ENCODE measurements at regions not wholly inside any gene's neighbourhood (a gene's known extent, or its start where the extent isn't known, plus 50 kb on each side); places are given as distances from the start of the nearest gene placed in this dataset.

GRCh38 chr2:58607448-58607847 is 366.3 kb upstream of the FANCL start:
- no peak for DNase-seq (ENCODE audit: low read depth, low spot score)
- H3K9me3 ChIP-seq (replicated peaks; ENCODE audit: control insufficient read depth, insufficient read depth, low read length), result no peaks in the 10 kb centered on the region
- 0% methylated on average over 2 of the region's 2 CpGs for WGBS (ENCODE audit: insufficient coverage, insufficient replicate concordance, low lambda C conversion rate, missing lambda C conversion rate)
- no peak overlapping the region for H3K4me2 ChIP-seq (ENCODE audit: control insufficient read depth, insufficient read depth)
- no TSS peak for BruUV-seq (replicated peaks)
- in situ Hi-C loops (cut with MboI), result no loop called here
- H3K36me3 ChIP-seq (ENCODE audit: control insufficient read depth in 2 of 2, insufficient read depth in 2 of 2, low read length in 1 of 2), result no peaks in the 10 kb centered on the region
- no peaks in the 10 kb centered on the region for H3K27me3 ChIP-seq (replicated peaks in 1 of 2; ENCODE audit: control insufficient read depth in 2 of 2, insufficient read depth in 2 of 2, low read length in 1 of 2)
- H3K4me1 ChIP-seq (ENCODE audit: control insufficient read depth, insufficient read depth, low read length), result no peaks in the 10 kb centered on the region
- ChIA-PET RAD21 (ENCODE audit: unreplicated experiment) (no interaction called here), POLR2A (no interaction called here), SMC1A (ENCODE audit: uncharacterized antibody, unreplicated experiment) (no interaction called here), CTCF (interaction anchor here (1.2 kb wide), 1 partner anchor 9 kb away, joined by 3 read pairs; no protein-coding TSS in a partner anchor)
- no peak for ATAC-seq
- H4K20me1 ChIP-seq (ENCODE audit: control insufficient read depth, insufficient read depth), result no peaks in the 10 kb centered on the region
- FAIRE-seq, result no peak
- H3K79me2 ChIP-seq (ENCODE audit: control insufficient read depth, insufficient read depth, low read length), result no peaks in the 10 kb centered on the region
- H3K27ac ChIP-seq (ENCODE audit: control insufficient read depth, insufficient read depth), result no peak overlapping the region
- TF ChIP-seq PBX3 (IDR thresholded peaks at IDR 0.05; ENCODE audit: insufficient replicate concordance, low read depth, low read length) (no peak), EP300 (IDR thresholded peaks at IDR 0.05; ENCODE audit: borderline replicate concordance in 1 of 2, control insufficient read depth in 1 of 2, low read depth in 2 of 2, low read length in 2 of 2) (no peak), PRDM15 (CRISPR knock-in tag; IDR thresholded peaks at IDR 0.05) (no peak), PKNOX1 (IDR thresholded peaks at IDR 0.05) (no peak), LARP7 (IDR thresholded peaks at IDR 0.05) (no peak), KAT2A (conservative IDR thresholded peaks at IDR 0.05; ENCODE audit: control insufficient read depth, low read depth, low read length) (no peak), SMARCA5 (IDR thresholded peaks at IDR 0.05) (no peak), BRCA1 (IDR thresholded peaks at IDR 0.05; ENCODE audit: low read depth, low read length) (no peak), RELB (IDR thresholded peaks at IDR 0.05; ENCODE audit: low read depth) (no peak), EED (IDR thresholded peaks at IDR 0.05; ENCODE audit: low read depth) (no peak)
- H2AFZ ChIP-seq (ENCODE audit: control insufficient read depth, low read depth, low read length), result no peak overlapping the region
- H3K4me3 ChIP-seq, result no peak overlapping the region
- H3K9ac ChIP-seq (ENCODE audit: control insufficient read depth, insufficient read depth, low read length), result no peak overlapping the region
- intact Hi-C loops (cut with micrococcal nuclease; ENCODE audit: unreplicated experiment), result no loop called here

All from GM12878 (cell line).